PC-9 (cell line): ENCODE measurements at regions not wholly inside any gene's neighbourhood (a gene's known extent, or its start where the extent isn't known, plus 50 kb on each side); places are given as distances from the start of the nearest gene placed in this dataset.

Source experiments
- CTCF ChIP-seq: fragments of 200-600 bp; sonication (generic); conservative IDR thresholded peaks from 2 replicates; pipeline ENCODE4 v1.6.1; 2017; ENCODE audit warnings: mixed run types, antibody characterized with exemption, mild to moderate bottlenecking, moderate library complexity
- EZH2 ChIP-seq: fragments of 200-600 bp; sonication (generic); IDR thresholded peaks from 2 replicates; pipeline ENCODE4 v1.8.0; 2017; ENCODE audit warnings: antibody characterized with exemption, low read depth

- TF ChIP-seq CTCF, result no peak
- TF ChIP-seq EZH2, result no peak
Measured at GRCh38 chr6:132082421-132082820, 131.2 kb upstream of the CCN2 start.
